HUDEP-2 (cell line): ENCODE measurements at regions not wholly inside any gene's neighbourhood (a gene's known extent, or its start where the extent isn't known, plus 50 kb on each side); places are given as distances from the start of the nearest gene placed in this dataset.
A peak's percentile ranks its signal among the peaks of the same experiment; 100 is the strongest.

Experiments used
- DNase-seq, 76 experiments: peaks; one replicate each; lab custom pipeline; 2025; ENCODE audit not compliant: unreplicated experiment in 76 of 76; lab: John Stamatoyannopoulos, UW

- no peak for DNase-seq
Measured at GRCh38 chr16:51699686-51700396, 548.8 kb upstream of the SALL1 start.

- no peak for DNase-seq
Measured at GRCh38 chr16:51698647-51699046, 547.6 kb upstream of the SALL1 start.

- no peak for DNase-seq
Measured at GRCh38 chr16:51697454-51697853, 546.4 kb upstream of the SALL1 start.

GRCh38 chr16:51696376-51696775, 545.3 kb upstream of the SALL1 start:
- no peak for DNase-seq

GRCh38 chr16:51691109-51691508, 540.0 kb upstream of the SALL1 start:
- no peak for DNase-seq

- DNase-seq = no peak
Measured at GRCh38 chr16:51685498-51685897, 534.4 kb upstream of the SALL1 start.

GRCh38 chr16:51683882-51684281, 532.8 kb upstream of the SALL1 start:
- DNase-seq = no peak

- no peak for DNase-seq
Measured at GRCh38 chr16:51682905-51683304, 531.8 kb upstream of the SALL1 start.

- DNase-seq = no peak
Measured at GRCh38 chr16:51674615-51675014, 523.5 kb upstream of the SALL1 start.

GRCh38 chr16:51670527-51670926, 519.5 kb upstream of the SALL1 start:
- DNase-seq = no peak

- no peak for DNase-seq
Measured at GRCh38 chr16:51666821-51667220, 515.8 kb upstream of the SALL1 start.

GRCh38 chr16:51666074-51666473, 515.0 kb upstream of the SALL1 start:
- no peak for DNase-seq

- DNase-seq = no peak
Measured at GRCh38 chr16:51665436-51665998, 514.4 kb upstream of the SALL1 start.

- DNase-seq = no peak
Measured at GRCh38 chr16:51658531-51658930, 507.5 kb upstream of the SALL1 start.

GRCh38 chr16:51657848-51658247, 506.8 kb upstream of the SALL1 start:
- DNase-seq = no peak

- DNase-seq = no peak
Measured at GRCh38 chr16:51655249-51655648, 504.2 kb upstream of the SALL1 start.

- DNase-seq = peak in 8 of 76 experiments; percentile 1 to 32 (median 6)
Measured at GRCh38 chr16:51651061-51651466, 500.0 kb upstream of the SALL1 start.

GRCh38 chr16:51649631-51650030, 498.6 kb upstream of the SALL1 start:
- no peak for DNase-seq

- DNase-seq = no peak
Measured at GRCh38 chr16:51648526-51648925, 497.5 kb upstream of the SALL1 start.

- no peak for DNase-seq
Measured at GRCh38 chr16:51641191-51641765, 490.2 kb upstream of the SALL1 start.

GRCh38 chr16:51640196-51640595, 489.1 kb upstream of the SALL1 start:
- peak in 1 of 76 experiments; percentile 2 for DNase-seq
